Adrenal gland (tissue), 9 donors: ENCODE measurements at regions not wholly inside any gene's neighbourhood (a gene's known extent, or its start where the extent isn't known, plus 50 kb on each side); places are given as distances from the start of the nearest gene placed in this dataset.

ENCODE experiments used
- DNase-seq, 7 donors: peaks; one replicate each; pipeline ENCODE4 v3.0.0-alpha.2; 2019 to 2020
- H3K27ac ChIP-seq, 5 donors: fragments of 200-600 bp; sonication (generic) in 4 of 5; 1 replicate in 3 of 5; 2 replicates in 2 of 5; pipeline versions ENCODE4 v1.5.1 to v1.8.0; 2016 to 2020; ENCODE audit warnings: mild to moderate bottlenecking in 1 of 5
- H3K27me3 ChIP-seq: fragments of 200-600 bp; 2 replicates; pipeline ENCODE4 v1.8.0; 2021
- H3K36me3 ChIP-seq, 2 donors: fragments of 200-600 bp; replicated peaks in 1 of 2; 1 replicate in 1 of 2; 2 replicates in 1 of 2; pipeline versions ENCODE4 v1.5.1 to v1.8.0; 2018 to 2022
- H3K4me1 ChIP-seq, 2 donors: fragments of 200-600 bp; replicated peaks in 1 of 2; 1 replicate in 1 of 2; 2 replicates in 1 of 2; pipeline versions ENCODE4 v1.5.1 to v1.8.0; 2018 to 2021
- H3K4me3 ChIP-seq, 4 donors: fragments of 200-600 bp; sonication (generic) in 3 of 4; one replicate each; pipeline ENCODE4 v1.5.1; 2016 to 2018
- H3K9me3 ChIP-seq, 3 donors: fragments of 200-600 bp; sonication (generic) in 1 of 3; replicated peaks in 1 of 3; 1 replicate in 2 of 3; 2 replicates in 1 of 3; pipeline versions ENCODE4 v1.5.1 to v1.8.0; 2016 to 2021
- CTCF ChIP-seq, 6 experiments: fragments of 450-650 bp in 4 of 6; fragments of 200-600 bp in 2 of 6; sonication (generic) in 1 of 6; IDR thresholded peaks; 1 replicate in 5 of 6; 2 replicates in 1 of 6; pipeline versions ENCODE4 v1.5.1 to v1.8.0; 2016 to 2021; ENCODE audit warnings: antibody characterized with exemption in 6 of 6, mild to moderate bottlenecking in 2 of 6, moderate library complexity in 1 of 6
- POLR2A ChIP-seq, 2 donors: fragments of 450-650 bp; IDR thresholded peaks; one replicate each; pipeline ENCODE4 v1.6.1; 2017; ENCODE audit warnings: antibody characterized with exemption in 2 of 2, mild to moderate bottlenecking in 2 of 2, moderate library complexity in 1 of 2
- WGBS, 4 donors: extraction: QIAGEN DNeasy Blood & Tissue Kit in 2 of 4; methylation state at CpG; one replicate each; pipeline versions ENCODE4 v1.1.5 to v1.1.7; 2013 to 2017; 5-methylcytosine and 5-hydroxymethylcytosine counted together
- intact Hi-C, 2 donors: fragments of 100-400 bp; cut with DNase I; formaldehyde crosslinking; loops; one replicate each; pipeline versions ENCODE4 v1.14.1 to v1.15.0; 2022 to 2023
- donor health status: healthy with polysubstance abuse.
- donor health status: Bipolar disorder and iron deficiency.
- donor health status: DM: yes; HTN: yes; CAD: no.
- donor health status: DM: no; HTN: no; CAD: no.
- donor health status: DM: no; HTN: no; CAD: no.

GRCh38 chr12:85519163-85519562, 239.1 kb downstream of the ALX1 start:
- no peak for TF ChIP-seq CTCF (IDR thresholded peaks at IDR 0.05)
- TF ChIP-seq POLR2A (IDR thresholded peaks at IDR 0.05): no peak
- Histone ChIP-seq H3K9me3 (no peaks in the 10 kb centered on the region), H3K4me1 (no peaks in the 10 kb centered on the region), H3K4me3 (no peak overlapping the region), H3K36me3 (no peaks in the 10 kb centered on the region), H3K27ac (no peak overlapping the region), H3K27me3 (no peaks in the 10 kb centered on the region)
- intact Hi-C loops: no loop called here
- WGBS, 4 donors: 36 to 53% (median 50%) methylated on average over 3 of the region's 3 CpGs
- no peak for DNase-seq

- Histone ChIP-seq H3K36me3 (no peaks in the 10 kb centered on the region), H3K4me1 (no peaks in the 10 kb centered on the region), H3K27me3 (no peaks in the 10 kb centered on the region), H3K9me3 (no peaks in the 10 kb centered on the region), H3K4me3 (no peak overlapping the region), H3K27ac (no peak overlapping the region)
- WGBS, 4 donors: 63 to 73% (median 69%) methylated on average over 2 of the region's 2 CpGs
- TF ChIP-seq POLR2A (IDR thresholded peaks at IDR 0.05) (no peak), CTCF (IDR thresholded peaks at IDR 0.05) (no peak)
- DNase-seq: no peak
- intact Hi-C loops: no loop called here
Observed at GRCh38 chr12:85523197-85523596, 243.2 kb downstream of the ALX1 start.

GRCh38 chr12:85527192-85527591, 247.2 kb downstream of the ALX1 start:
- H3K27me3 ChIP-seq: no peaks in the 10 kb centered on the region
- TF ChIP-seq POLR2A (IDR thresholded peaks at IDR 0.05) (no peak), CTCF (IDR thresholded peaks at IDR 0.05) (no peak)

GRCh38 chr12:85529896-85530295, 249.9 kb downstream of the ALX1 start:
- TF ChIP-seq POLR2A (IDR thresholded peaks at IDR 0.05): no peak
- 69 to 76% (median 75%) methylated on average over 1 of the region's 1 CpG for WGBS, 4 donors
- H3K4me1 ChIP-seq: no peaks in the 10 kb centered on the region
- no peak for DNase-seq
- H3K9me3 ChIP-seq: no peaks in the 10 kb centered on the region
- intact Hi-C loops: no loop called here
- no peaks in the 10 kb centered on the region for H3K27me3 ChIP-seq
- no peaks in the 10 kb centered on the region for H3K36me3 ChIP-seq
- no peak overlapping the region for H3K27ac ChIP-seq
- no peak overlapping the region for H3K4me3 ChIP-seq

More at GRCh38 chr12:85527192-85527591, 247.2 kb downstream of the ALX1 start:
- 47 to 68% (median 62%) methylated on average over 2 of the region's 2 CpGs for WGBS, 4 donors
- no peaks in the 10 kb centered on the region for H3K4me1 ChIP-seq
- no peaks in the 10 kb centered on the region for H3K36me3 ChIP-seq
- no peak overlapping the region for H3K4me3 ChIP-seq
- DNase-seq: no peak
- no peak overlapping the region for H3K27ac ChIP-seq
- no peaks in the 10 kb centered on the region for H3K9me3 ChIP-seq
- intact Hi-C loops: no loop called here

- DNase-seq: no peak
- TF ChIP-seq POLR2A (IDR thresholded peaks at IDR 0.05): no peak
- TF ChIP-seq CTCF (IDR thresholded peaks at IDR 0.05): no peak
- intact Hi-C loops: no loop called here
- no peaks in the 10 kb centered on the region for H3K27me3 ChIP-seq
- H3K36me3 ChIP-seq: no peaks in the 10 kb centered on the region
- 78 to 83% (median 80%) methylated on average over 4 of the region's 4 CpGs for WGBS, 4 donors
- no peaks in the 10 kb centered on the region for H3K4me1 ChIP-seq
- H3K9me3 ChIP-seq: no peaks in the 10 kb centered on the region
- no peak overlapping the region for H3K27ac ChIP-seq
- H3K4me3 ChIP-seq: no peak overlapping the region
Observed at GRCh38 chr12:85530456-85530855, 250.4 kb downstream of the ALX1 start.
